ENCODE measurements at regions not wholly inside any gene's neighbourhood (a gene's known extent, or its start where the extent isn't known, plus 50 kb on each side); places are given as distances from the start of the nearest gene placed in this dataset.
"Not testable (repeated sequence)": the region's sequence is repeated elsewhere in the genome, so short reads cannot be mapped to it uniquely, and the experiment has no call there.

GRCh38 chr3:197399486-197399885 lies 101.1 kb upstream of the DLG1 start:
- Histone ChIP-seq H3K27ac (ENCODE audit: low read depth in 2 of 2, low read length in 1 of 2) (no peak overlapping the region), H3K36me3 (ENCODE audit: control insufficient read depth in 2 of 2, insufficient read depth in 2 of 2, low read length in 1 of 2) (no peaks in the 10 kb centered on the region), H3K4me3 (ENCODE audit: low read depth in 1 of 2, low read length in 2 of 2) (no peak overlapping the region), H3K9me3 (ENCODE audit: control insufficient read depth in 2 of 2, insufficient read depth in 1 of 2, low read depth in 1 of 2, low read length in 1 of 2) (no peaks in the 10 kb centered on the region), H3K4me1 (ENCODE audit: control insufficient read depth in 2 of 2, insufficient read depth in 2 of 2, low read length in 1 of 2) (peaks cover 0 to 12% of the 10 kb centered on the region in 2 donors), H3K27me3 (ENCODE audit: control insufficient read depth in 1 of 2, insufficient read depth in 2 of 2, low read length in 2 of 2) (no peaks in the 10 kb centered on the region)
- 69 to 77% methylated on average over 4 of the region's 4 CpGs for WGBS, 2 donors

DNA sequence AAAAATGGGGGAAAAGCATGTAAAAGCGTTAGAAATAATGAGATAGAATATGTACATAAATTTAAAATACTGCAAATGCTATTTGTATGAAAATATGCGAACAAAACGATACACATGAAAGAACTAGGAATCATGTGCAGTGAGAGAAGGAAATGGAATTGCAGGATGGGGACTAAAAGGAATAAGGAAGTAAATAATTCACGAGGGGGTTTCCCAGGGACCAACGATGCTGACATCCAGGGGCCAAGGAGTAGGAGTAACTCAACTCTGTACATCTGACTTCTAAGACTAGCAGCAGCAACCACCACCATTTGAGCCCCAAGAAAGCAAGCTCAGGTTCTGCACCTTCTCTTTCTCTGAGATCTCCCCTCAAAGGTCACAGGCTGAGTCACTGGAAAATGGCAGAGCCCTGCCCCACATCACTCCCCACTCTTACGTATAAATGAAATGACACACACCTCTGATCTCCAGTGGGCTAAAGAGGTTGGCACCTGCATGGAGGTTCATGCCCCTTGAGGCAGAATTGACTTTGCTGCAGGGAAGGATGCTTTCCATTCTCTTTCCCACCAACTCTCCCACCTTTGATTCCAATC lies 100.0 kb upstream of the DLG1 start:
- no peaks in the 10 kb centered on the region for H3K9me3 ChIP-seq (ENCODE audit: control insufficient read depth in 2 of 2, insufficient read depth in 1 of 2, low read depth in 1 of 2, low read length in 1 of 2)
- peaks cover 0 to 18% of the 10 kb centered on the region in 2 donors for H3K4me1 ChIP-seq (ENCODE audit: control insufficient read depth in 2 of 2, insufficient read depth in 2 of 2, low read length in 1 of 2)
- H3K27me3 ChIP-seq (ENCODE audit: control insufficient read depth in 1 of 2, insufficient read depth in 2 of 2, low read length in 2 of 2), result no peaks in the 10 kb centered on the region
- no peak overlapping the region for H3K4me3 ChIP-seq (ENCODE audit: low read depth in 1 of 2, low read length in 2 of 2)
- no peak overlapping the region for H3K27ac ChIP-seq (ENCODE audit: low read depth in 2 of 2, low read length in 1 of 2)
- WGBS, 2 donors, result 54 to 64% methylated on average over 6 of the region's 6 CpGs
- no peaks in the 10 kb centered on the region for H3K36me3 ChIP-seq (ENCODE audit: control insufficient read depth in 2 of 2, insufficient read depth in 2 of 2, low read length in 1 of 2)

- H3K9me3 ChIP-seq (ENCODE audit: control insufficient read depth in 2 of 2, insufficient read depth in 1 of 2, low read depth in 1 of 2, low read length in 1 of 2), result no peaks in the 10 kb centered on the region
- no peaks in the 10 kb centered on the region for H3K36me3 ChIP-seq (ENCODE audit: control insufficient read depth in 2 of 2, insufficient read depth in 2 of 2, low read length in 1 of 2)
- H3K27ac ChIP-seq (ENCODE audit: low read depth in 2 of 2, low read length in 1 of 2), result peak overlapping the region; percentile 30 to 89
- no peaks in the 10 kb centered on the region for H3K27me3 ChIP-seq (ENCODE audit: control insufficient read depth in 1 of 2, insufficient read depth in 2 of 2, low read length in 2 of 2)
- H3K4me3 ChIP-seq (ENCODE audit: low read depth in 1 of 2, low read length in 2 of 2), result no peak overlapping the region
- peaks cover 0 to 18% of the 10 kb centered on the region in 2 donors for H3K4me1 ChIP-seq (ENCODE audit: control insufficient read depth in 2 of 2, insufficient read depth in 2 of 2, low read length in 1 of 2)
- 58 to 71% methylated on average over 9 of the region's 9 CpGs for WGBS, 2 donors
These were observed 99.4 kb upstream of the DLG1 start for GRCh38 chr3:197397838-197398237.

- no peak overlapping the region for H3K4me3 ChIP-seq (ENCODE audit: low read depth in 1 of 2, low read length in 2 of 2)
- 38 to 57% methylated on average over 25 of the region's 25 CpGs for WGBS, 2 donors
- H3K27ac ChIP-seq (ENCODE audit: low read depth in 2 of 2, low read length in 1 of 2), result peak overlapping the region; percentile 95 to 97
- H3K36me3 ChIP-seq (ENCODE audit: control insufficient read depth in 2 of 2, insufficient read depth in 2 of 2, low read length in 1 of 2), result no peaks in the 10 kb centered on the region
- no peaks in the 10 kb centered on the region for H3K27me3 ChIP-seq (ENCODE audit: control insufficient read depth in 1 of 2, insufficient read depth in 2 of 2, low read length in 2 of 2)
- no peaks in the 10 kb centered on the region for H3K9me3 ChIP-seq (ENCODE audit: control insufficient read depth in 2 of 2, insufficient read depth in 1 of 2, low read depth in 1 of 2, low read length in 1 of 2)
- H3K4me1 ChIP-seq (ENCODE audit: control insufficient read depth in 2 of 2, insufficient read depth in 2 of 2, low read length in 1 of 2), result peaks cover 0 to 18% of the 10 kb centered on the region in 2 donors
These were observed 96.3 kb upstream of the DLG1 start for GRCh38 chr3:197394464-197395321.

DNA sequence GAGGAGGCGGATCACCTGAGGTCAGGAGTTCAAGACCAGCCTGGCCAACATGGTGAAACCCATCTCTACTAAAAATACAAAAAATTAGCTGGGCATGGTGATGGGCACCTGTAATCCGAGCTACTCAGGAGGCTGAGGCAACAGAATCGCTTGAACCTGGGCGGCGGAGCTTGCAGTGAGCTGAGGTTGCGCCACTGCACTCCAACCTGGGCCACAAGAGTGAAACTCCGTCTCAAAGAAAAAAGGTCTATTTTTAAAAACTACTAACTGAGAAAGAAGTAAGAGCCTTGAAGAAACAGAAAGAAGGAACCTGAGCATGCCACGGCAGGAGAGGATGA lies 95.7 kb upstream of the DLG1 start:
- not testable (repeated sequence) for H3K36me3 ChIP-seq (ENCODE audit: control insufficient read depth in 2 of 2, insufficient read depth in 2 of 2, low read length in 1 of 2); H3K4me3 ChIP-seq (ENCODE audit: low read depth in 1 of 2, low read length in 2 of 2); H3K9me3 ChIP-seq (ENCODE audit: control insufficient read depth in 2 of 2, insufficient read depth in 1 of 2, low read depth in 1 of 2, low read length in 1 of 2); H3K27me3 ChIP-seq (ENCODE audit: control insufficient read depth in 1 of 2, insufficient read depth in 2 of 2, low read length in 2 of 2)
- H3K27ac ChIP-seq (ENCODE audit: low read depth in 2 of 2, low read length in 1 of 2), result peak overlapping the region; percentile 93 to 97
- 60 to 66% methylated on average over 8 of the region's 8 CpGs for WGBS, 2 donors
- H3K4me1 ChIP-seq (ENCODE audit: control insufficient read depth in 2 of 2, insufficient read depth in 2 of 2, low read length in 1 of 2), result peaks cover 0 to 18% of the 10 kb centered on the region in 2 donors

GRCh38 chr3:197393711-197394110 lies 95.3 kb upstream of the DLG1 start:
- H3K27ac ChIP-seq (ENCODE audit: low read depth in 2 of 2, low read length in 1 of 2), result peak overlapping the region in 1 of 2 donors; percentile 97
- no peaks in the 10 kb centered on the region for H3K36me3 ChIP-seq (ENCODE audit: control insufficient read depth in 2 of 2, insufficient read depth in 2 of 2, low read length in 1 of 2)
- H3K4me3 ChIP-seq (ENCODE audit: low read depth in 1 of 2, low read length in 2 of 2), result no peak overlapping the region
- H3K9me3 ChIP-seq (ENCODE audit: control insufficient read depth in 2 of 2, insufficient read depth in 1 of 2, low read depth in 1 of 2, low read length in 1 of 2), result no peaks in the 10 kb centered on the region
- H3K27me3 ChIP-seq (ENCODE audit: control insufficient read depth in 1 of 2, insufficient read depth in 2 of 2, low read length in 2 of 2), result no peaks in the 10 kb centered on the region
- WGBS, 2 donors, result 83 to 85% methylated on average over 4 of the region's 4 CpGs
- peaks cover 0 to 18% of the 10 kb centered on the region in 2 donors for H3K4me1 ChIP-seq (ENCODE audit: control insufficient read depth in 2 of 2, insufficient read depth in 2 of 2, low read length in 1 of 2)

DNA sequence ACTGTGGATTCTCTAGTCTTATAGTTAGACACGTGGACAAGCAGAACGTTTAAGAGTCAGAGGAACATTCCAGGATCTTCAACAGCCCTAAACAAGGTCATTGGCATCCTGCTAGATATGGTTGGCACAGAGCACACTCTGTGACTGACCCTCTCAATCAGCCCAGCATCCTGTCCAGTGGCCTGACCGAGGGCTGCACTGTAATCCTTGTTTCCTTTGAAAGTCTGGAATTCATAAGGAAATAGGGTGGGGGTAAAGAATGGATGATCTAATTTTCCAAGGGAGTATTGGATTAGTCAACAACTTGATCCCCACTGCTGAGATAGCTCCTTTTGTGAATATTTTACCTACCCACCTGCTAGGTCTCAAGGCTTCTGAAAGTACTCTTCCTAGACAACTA lies 94.5 kb upstream of the DLG1 start:
- no peak overlapping the region for H3K27ac ChIP-seq (ENCODE audit: low read depth in 2 of 2, low read length in 1 of 2)
- no peak overlapping the region for H3K4me3 ChIP-seq (ENCODE audit: low read depth in 1 of 2, low read length in 2 of 2)
- no peaks in the 10 kb centered on the region for H3K36me3 ChIP-seq (ENCODE audit: control insufficient read depth in 2 of 2, insufficient read depth in 2 of 2, low read length in 1 of 2)
- 74 to 79% methylated on average over 3 of the region's 3 CpGs for WGBS, 2 donors
- H3K9me3 ChIP-seq (ENCODE audit: control insufficient read depth in 2 of 2, insufficient read depth in 1 of 2, low read depth in 1 of 2, low read length in 1 of 2), result no peaks in the 10 kb centered on the region
- H3K4me1 ChIP-seq (ENCODE audit: control insufficient read depth in 2 of 2, insufficient read depth in 2 of 2, low read length in 1 of 2), result peaks cover 0 to 14% of the 10 kb centered on the region in 2 donors
- H3K27me3 ChIP-seq (ENCODE audit: control insufficient read depth in 1 of 2, insufficient read depth in 2 of 2, low read length in 2 of 2), result no peaks in the 10 kb centered on the region

- Histone ChIP-seq H3K27ac (ENCODE audit: low read depth in 2 of 2, low read length in 1 of 2) (no peak overlapping the region), H3K27me3 (ENCODE audit: control insufficient read depth in 1 of 2, insufficient read depth in 2 of 2, low read length in 2 of 2) (no peaks in the 10 kb centered on the region), H3K36me3 (ENCODE audit: control insufficient read depth in 2 of 2, insufficient read depth in 2 of 2, low read length in 1 of 2) (no peaks in the 10 kb centered on the region), H3K9me3 (ENCODE audit: control insufficient read depth in 2 of 2, insufficient read depth in 1 of 2, low read depth in 1 of 2, low read length in 1 of 2) (no peaks in the 10 kb centered on the region), H3K4me1 (ENCODE audit: control insufficient read depth in 2 of 2, insufficient read depth in 2 of 2, low read length in 1 of 2) (peaks cover 0 to 6% of the 10 kb centered on the region in 2 donors), H3K4me3 (ENCODE audit: low read depth in 1 of 2, low read length in 2 of 2) (no peak overlapping the region)
- WGBS, 2 donors, result 59% methylated on average over 2 of the region's 2 CpGs
These were observed 83.0 kb upstream of the DLG1 start for GRCh38 chr3:197381371-197381770.

DNA sequence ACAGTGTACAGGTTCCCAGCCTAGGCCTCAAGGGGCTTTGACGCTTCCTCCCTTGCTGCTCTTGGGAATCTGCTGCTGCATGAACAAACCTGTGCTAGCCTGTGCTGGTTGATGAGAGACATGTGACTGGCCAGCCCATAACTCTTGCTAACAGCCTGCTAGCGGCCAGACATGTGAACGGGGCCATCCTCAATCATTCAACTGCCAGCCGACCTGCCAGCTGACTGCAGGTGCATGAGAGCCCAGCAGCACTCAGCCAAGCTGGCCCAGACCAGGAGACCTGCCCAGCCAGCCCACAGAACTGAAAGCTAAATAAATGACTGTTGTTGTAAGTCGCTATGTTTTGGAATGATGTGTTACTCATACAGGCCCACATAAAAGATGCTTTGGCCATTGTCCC lies 82.4 kb upstream of the DLG1 start:
- no peaks in the 10 kb centered on the region for H3K9me3 ChIP-seq (ENCODE audit: control insufficient read depth in 2 of 2, insufficient read depth in 1 of 2, low read depth in 1 of 2, low read length in 1 of 2)
- no peaks in the 10 kb centered on the region for H3K27me3 ChIP-seq (ENCODE audit: control insufficient read depth in 1 of 2, insufficient read depth in 2 of 2, low read length in 2 of 2)
- no peak overlapping the region for H3K4me3 ChIP-seq (ENCODE audit: low read depth in 1 of 2, low read length in 2 of 2)
- peaks cover 0 to 9% of the 10 kb centered on the region in 2 donors for H3K4me1 ChIP-seq (ENCODE audit: control insufficient read depth in 2 of 2, insufficient read depth in 2 of 2, low read length in 1 of 2)
- 46 to 69% methylated on average over 5 of the region's 5 CpGs for WGBS, 2 donors
- H3K27ac ChIP-seq (ENCODE audit: low read depth in 2 of 2, low read length in 1 of 2), result no peak overlapping the region
- H3K36me3 ChIP-seq (ENCODE audit: control insufficient read depth in 2 of 2, insufficient read depth in 2 of 2, low read length in 1 of 2), result no peaks in the 10 kb centered on the region

All from esophagus (tissue), 2 donors.